ENCODE measurements at regions not wholly inside any gene's neighbourhood (a gene's known extent, or its start where the extent isn't known, plus 50 kb on each side); places are given as distances from the start of the nearest gene placed in this dataset.

GRCh38 chr19:41510484-41510883 lies 65.5 kb upstream of the CEACAM21 start:
- TF ChIP-seq CTCF (IDR thresholded peaks at IDR 0.05) (no peak), EP300 (IDR thresholded peaks at IDR 0.05) (no peak)

Measured in upper lobe of left lung (tissue), 4 donors.